Neuronal stem cell (in vitro differentiated cells): ENCODE measurements at regions not wholly inside any gene's neighbourhood (a gene's known extent, or its start where the extent isn't known, plus 50 kb on each side); places are given as distances from the start of the nearest gene placed in this dataset.

Experiments
- DNase-seq: peaks from one replicate; pipeline ENCODE4 v3.0.0-alpha.2; 2013; ENCODE audit warnings: low spot score
- H2AFZ ChIP-seq: one replicate; pipeline ENCODE4 v1.6.1; 2013; ENCODE audit warnings: mild to moderate bottlenecking, low read length, inconsistent platforms
- H2AK5ac ChIP-seq: 2 replicates; pipeline ENCODE4 v1.6.1; 2013; ENCODE audit warnings: low read depth, mild to moderate bottlenecking, inconsistent platforms, low read length, moderate library complexity, mixed read lengths
- H2BK120ac ChIP-seq: 2 replicates; pipeline ENCODE4 v1.6.1; 2013; ENCODE audit warnings: low read depth, mild to moderate bottlenecking, inconsistent platforms, low read length, moderate library complexity, mixed read lengths
- H2BK12ac ChIP-seq: one replicate; pipeline ENCODE4 v1.6.1; 2013; ENCODE audit warnings: low read length, inconsistent platforms
- H2BK15ac ChIP-seq: 2 replicates; pipeline ENCODE4 v1.6.1; 2013; ENCODE audit warnings: mild to moderate bottlenecking, low read length, inconsistent platforms, mixed read lengths
- H2BK5ac ChIP-seq: one replicate; pipeline ENCODE4 v1.6.1; 2013; ENCODE audit warnings: inconsistent platforms, mild to moderate bottlenecking, low read length, moderate library complexity
- H3K14ac ChIP-seq: one replicate; pipeline ENCODE4 v1.6.1; 2013; ENCODE audit warnings: low read length, inconsistent platforms
- H3K18ac ChIP-seq: 2 replicates; pipeline ENCODE4 v1.6.1; 2013; ENCODE audit warnings: low read length, inconsistent platforms
- H3K23ac ChIP-seq: 2 replicates; pipeline ENCODE4 v1.6.1; 2013; ENCODE audit warnings: low read depth, mild to moderate bottlenecking, mixed read lengths, low read length, inconsistent platforms; ENCODE audit not compliant: poor library complexity
- H3K27ac ChIP-seq: replicated peaks from 3 replicates; pipeline ENCODE4 v1.5.1; 2013; ENCODE audit warnings: low read length, inconsistent platforms
- H3K27me3 ChIP-seq, 3 experiments: 2 replicates each; pipeline ENCODE4 v1.6.1; 2013; ENCODE audit warnings: low read length in 3 of 3, mild to moderate bottlenecking in 2 of 3, inconsistent platforms in 1 of 3, low read depth in 1 of 3, mixed read lengths in 1 of 3, moderate library complexity in 1 of 3; ENCODE audit not compliant: control insufficient read depth in 3 of 3, insufficient read depth in 3 of 3
- H3K36me3 ChIP-seq, 2 donors: replicated peaks in 1 of 2; 2 replicates each; pipeline ENCODE4 v1.6.1; 2013; ENCODE audit warnings: low read length in 2 of 2; ENCODE audit not compliant: control insufficient read depth in 2 of 2, insufficient read depth in 2 of 2
- H3K4ac ChIP-seq: 2 replicates; pipeline ENCODE4 v1.6.1; 2013; ENCODE audit warnings: inconsistent platforms, mild to moderate bottlenecking, low read length, moderate library complexity
- H3K4me1 ChIP-seq, 2 donors: 1 replicate in 1 of 2; 2 replicates in 1 of 2; pipeline ENCODE4 v1.6.1; 2013; ENCODE audit warnings: low read length in 2 of 2, low read depth in 1 of 2; ENCODE audit not compliant: control insufficient read depth in 2 of 2, insufficient read depth in 1 of 2
- H3K4me2 ChIP-seq: one replicate; pipeline ENCODE4 v1.6.1; 2013; ENCODE audit warnings: mild to moderate bottlenecking, low read length, inconsistent platforms; ENCODE audit not compliant: insufficient read depth, poor library complexity, severe bottlenecking
- H3K4me3 ChIP-seq, 2 donors: 2 replicates each; pipeline ENCODE4 v1.5.1; 2013; ENCODE audit warnings: low read length in 2 of 2, mild to moderate bottlenecking in 2 of 2, inconsistent platforms in 1 of 2, moderate library complexity in 1 of 2
- H3K79me1 ChIP-seq: one replicate; pipeline ENCODE4 v1.6.1; 2013; ENCODE audit warnings: low read depth, mild to moderate bottlenecking, inconsistent platforms, low read length, moderate library complexity
- H3K9ac ChIP-seq: one replicate; pipeline ENCODE4 v1.6.1; 2013; ENCODE audit warnings: mild to moderate bottlenecking, low read depth, low read length, inconsistent platforms; ENCODE audit not compliant: poor library complexity
- H3K9me3 ChIP-seq, 2 donors: replicated peaks in 1 of 2; 2 replicates each; pipeline versions ENCODE3 to v1.6.1; 2013; ENCODE audit warnings: low read length in 2 of 2, mild to moderate bottlenecking in 2 of 2, inconsistent platforms in 1 of 2, low read depth in 1 of 2, mixed read lengths in 1 of 2, moderate library complexity in 1 of 2; ENCODE audit not compliant: control insufficient read depth in 2 of 2, insufficient read depth in 1 of 2
- H4K8ac ChIP-seq: one replicate; pipeline ENCODE4 v1.6.1; 2013; ENCODE audit warnings: low read depth, mild to moderate bottlenecking, inconsistent platforms, low read length, moderate library complexity
- H4K91ac ChIP-seq: one replicate; pipeline ENCODE4 v1.6.1; 2013; ENCODE audit warnings: low read length, low read depth, mild to moderate bottlenecking, inconsistent platforms; ENCODE audit not compliant: poor library complexity
- WGBS, 2 donors: extraction: QIAGEN DNeasy Blood & Tissue Kit; methylation state at CpG; one replicate each; pipeline ENCODE4 v1.1.7; 2013; ENCODE audit warnings: missing lambda C conversion rate in 2 of 2, mixed read lengths in 1 of 2; ENCODE audit not compliant: insufficient read length in 2 of 2, insufficient replicate concordance in 1 of 2; ENCODE audit errors: extremely low coverage in 2 of 2; 5-methylcytosine and 5-hydroxymethylcytosine counted together

DNA sequence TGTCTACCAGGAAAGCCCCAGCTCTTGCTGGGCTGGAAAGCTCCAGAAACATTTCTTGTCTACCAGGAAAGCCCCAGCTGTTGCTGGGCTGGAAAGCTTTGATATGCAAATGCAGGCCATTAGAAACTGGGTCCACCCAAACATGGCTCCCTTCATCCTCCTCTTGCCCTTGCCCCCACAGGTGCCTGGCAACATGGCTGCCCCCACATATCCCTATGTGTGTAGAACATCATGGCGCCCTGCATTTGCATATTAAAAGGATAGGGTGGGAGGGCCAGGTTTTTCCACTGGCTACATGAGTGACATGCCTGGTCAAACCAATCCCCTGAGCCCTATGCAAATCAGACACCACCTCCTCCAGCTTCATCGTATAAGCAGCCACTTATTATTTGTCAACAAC lies 455.4 kb upstream of the ARGLU1 start:
- H3K4me3 ChIP-seq = no peak overlapping the region
- no peaks in the 10 kb centered on the region for H3K27me3 ChIP-seq
- peak overlapping the region; percentile 19 for H4K8ac ChIP-seq
- H2BK5ac ChIP-seq = no peak overlapping the region
- H2BK12ac ChIP-seq = no peak overlapping the region
- DNase-seq = no peak
- H2BK120ac ChIP-seq = no peak overlapping the region
- H4K91ac ChIP-seq = no peak overlapping the region
- H3K18ac ChIP-seq = no peak overlapping the region
- no peak overlapping the region for H3K23ac ChIP-seq
- no peak overlapping the region for H3K14ac ChIP-seq
- no peak overlapping the region for H2AK5ac ChIP-seq
- H3K9me3 ChIP-seq = no peaks in the 10 kb centered on the region
- no peak overlapping the region for H3K9ac ChIP-seq
- H3K27ac ChIP-seq = no peak overlapping the region
- H2BK15ac ChIP-seq = no peak overlapping the region
- no peaks in the 10 kb centered on the region for H3K36me3 ChIP-seq
- no peak overlapping the region for H3K4me2 ChIP-seq
- peak overlapping the region; percentile 60 for H2AFZ ChIP-seq
- H3K4me1 ChIP-seq = no peaks in the 10 kb centered on the region
- no CpG with 5 or more reads among the region's 2 CpGs for WGBS, 2 donors
- no peak overlapping the region for H3K4ac ChIP-seq
- H3K79me1 ChIP-seq = no peaks in the 10 kb centered on the region

DNA sequence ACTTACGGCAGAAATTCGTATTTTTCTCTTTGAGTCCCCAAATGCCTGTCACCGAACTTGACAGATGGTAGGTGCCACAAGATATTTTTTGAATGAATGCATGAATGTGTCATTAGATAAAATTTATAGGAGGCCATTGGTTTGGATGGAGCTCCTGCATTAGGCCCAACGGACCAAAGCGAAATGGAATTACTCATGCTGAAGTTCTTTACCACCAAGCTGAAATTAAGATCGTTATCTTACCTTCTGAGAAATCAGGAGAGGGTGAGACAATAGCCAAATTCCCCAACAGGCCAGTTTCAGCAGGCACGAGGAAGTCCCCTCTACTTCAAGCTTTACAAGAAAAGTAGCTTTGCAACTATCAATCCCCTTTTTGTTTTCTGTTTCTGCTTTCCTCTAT lies 452.5 kb upstream of the ARGLU1 start:
- no peaks in the 10 kb centered on the region for H3K79me1 ChIP-seq
- H2BK15ac ChIP-seq = no peak overlapping the region
- H2BK5ac ChIP-seq = no peak overlapping the region
- no peaks in the 10 kb centered on the region for H3K9me3 ChIP-seq
- no peak for DNase-seq
- no peak overlapping the region for H2BK12ac ChIP-seq
- WGBS, 2 donors = no CpG with 5 or more reads among the region's 7 CpGs
- H2BK120ac ChIP-seq = no peak overlapping the region
- H2AFZ ChIP-seq = no peak overlapping the region
- no peak overlapping the region for H3K4me2 ChIP-seq
- H3K27me3 ChIP-seq = no peaks in the 10 kb centered on the region
- no peaks in the 10 kb centered on the region for H3K36me3 ChIP-seq
- H4K8ac ChIP-seq = no peak overlapping the region
- no peak overlapping the region for H3K27ac ChIP-seq
- no peak overlapping the region for H3K9ac ChIP-seq
- H3K14ac ChIP-seq = no peak overlapping the region
- H3K23ac ChIP-seq = no peak overlapping the region
- no peak overlapping the region for H4K91ac ChIP-seq
- no peaks in the 10 kb centered on the region for H3K4me1 ChIP-seq
- no peak overlapping the region for H2AK5ac ChIP-seq
- H3K4me3 ChIP-seq = no peak overlapping the region
- no peak overlapping the region for H3K4ac ChIP-seq
- no peak overlapping the region for H3K18ac ChIP-seq

DNA sequence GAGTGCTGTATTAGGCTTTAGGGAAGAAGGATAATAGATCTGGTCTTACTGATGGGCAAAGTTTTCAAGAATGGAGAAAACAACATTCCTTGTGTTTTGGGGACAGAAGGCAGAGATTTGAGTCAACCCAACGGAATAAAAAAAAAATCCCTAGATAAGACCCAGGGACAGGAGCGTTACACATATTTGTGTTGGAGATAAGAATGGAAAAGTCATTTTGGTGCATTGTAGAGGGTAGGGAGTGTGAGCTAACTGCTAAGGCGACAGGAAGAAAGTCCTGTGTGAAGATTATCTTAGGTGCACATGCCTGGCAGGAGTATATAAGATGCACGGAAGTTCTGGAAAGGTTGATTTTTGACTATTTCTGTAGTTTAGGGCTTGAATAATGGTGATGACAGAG lies 450.3 kb upstream of the ARGLU1 start:
- H3K18ac ChIP-seq = no peak overlapping the region
- H3K4me3 ChIP-seq = no peak overlapping the region
- H2BK12ac ChIP-seq = no peak overlapping the region
- H3K27me3 ChIP-seq = no peaks in the 10 kb centered on the region
- H3K36me3 ChIP-seq = no peaks in the 10 kb centered on the region
- H3K79me1 ChIP-seq = no peaks in the 10 kb centered on the region
- no peak overlapping the region for H2BK15ac ChIP-seq
- DNase-seq = no peak
- no peak overlapping the region for H2AFZ ChIP-seq
- no peaks in the 10 kb centered on the region for H3K9me3 ChIP-seq
- no peak overlapping the region for H4K91ac ChIP-seq
- no peak overlapping the region for H3K23ac ChIP-seq
- H4K8ac ChIP-seq = no peak overlapping the region
- no peak overlapping the region for H2BK120ac ChIP-seq
- no peak overlapping the region for H3K9ac ChIP-seq
- H2AK5ac ChIP-seq = no peak overlapping the region
- no CpG with 5 or more reads among the region's 4 CpGs for WGBS, 2 donors
- H3K4me2 ChIP-seq = no peak overlapping the region
- H3K4me1 ChIP-seq = no peaks in the 10 kb centered on the region
- H2BK5ac ChIP-seq = no peak overlapping the region
- H3K27ac ChIP-seq = no peak overlapping the region
- H3K4ac ChIP-seq = no peak overlapping the region
- no peak overlapping the region for H3K14ac ChIP-seq

DNA sequence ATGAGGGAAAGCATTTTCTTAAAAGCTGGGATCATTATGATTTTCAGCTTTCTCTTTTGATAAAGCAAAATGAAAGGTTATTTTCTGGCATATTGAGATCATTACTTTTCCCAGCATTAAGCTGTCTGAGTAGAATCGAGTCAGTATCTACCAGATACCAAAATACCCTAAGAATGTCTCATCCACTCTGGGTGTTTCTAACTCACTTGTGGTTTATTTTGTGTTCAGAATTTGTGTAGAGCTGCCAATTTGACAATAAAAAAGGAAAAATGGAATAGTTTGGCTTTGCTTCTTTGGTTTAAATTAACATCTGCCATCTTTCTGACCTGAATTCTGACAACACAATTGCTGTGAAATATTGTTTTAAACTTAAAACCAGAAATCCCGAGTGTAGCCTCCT lies 438.7 kb upstream of the ARGLU1 start:
- Histone ChIP-seq H3K4ac (no peak overlapping the region), H3K27ac (no peak overlapping the region), H3K27me3 (no peaks in the 10 kb centered on the region), H3K36me3 (no peaks in the 10 kb centered on the region), H3K79me1 (no peaks in the 10 kb centered on the region), H2BK12ac (no peak overlapping the region), H2BK15ac (no peak overlapping the region), H3K23ac (no peak overlapping the region), H4K8ac (no peak overlapping the region), H3K9ac (no peak overlapping the region), H3K4me2 (no peak overlapping the region), H2BK120ac (no peak overlapping the region), H4K91ac (no peak overlapping the region), H3K4me1 (peaks cover 0 to 1% of the 10 kb centered on the region in 2 donors), H3K18ac (no peak overlapping the region), H3K14ac (no peak overlapping the region), H3K9me3 (no peaks in the 10 kb centered on the region), H3K4me3 (no peak overlapping the region), H2BK5ac (no peak overlapping the region), H2AFZ (no peak overlapping the region), H2AK5ac (no peak overlapping the region)
- WGBS, 2 donors = no CpG with 5 or more reads among the region's 2 CpGs
- no peak for DNase-seq
